Activated CD4-positive, alpha-beta T cell treated with anti-CD3 and anti-CD28 coated beads for 36 hours (primary cell): ENCODE measurements at regions not wholly inside any gene's neighbourhood (a gene's known extent, or its start where the extent isn't known, plus 50 kb on each side); places are given as distances from the start of the nearest gene placed in this dataset.

Experiments
- ATAC-seq: fragments of 200-7000 bp; cut with Tn5 transposase; one replicate; pipeline ENCODE4 v1.10.0; 2021; ENCODE audit warnings: mild to moderate bottlenecking, moderate library complexity
- CTCF ChIA-PET: fragments of 350-600 bp; sonication (Branson Sonifier 250); formaldehyde crosslinking; loops from one replicate; lab custom pipeline; 2021; ENCODE audit warnings: antibody characterized with exemption; lab: Charles Lee
- POLR2A ChIA-PET: fragments of 350-600 bp; sonication (Branson Sonifier 250); formaldehyde crosslinking; loops from one replicate; lab custom pipeline; 2021; ENCODE audit warnings: antibody characterized with exemption, inconsistent platforms; lab: Charles Lee
- DNase-seq: peaks from one replicate; pipeline ENCODE4 v3.0.0-alpha.2; 2020
- H3K27ac Mint-ChIP-seq: one replicate; pipeline ENCODE4 v1.8.0; 2021; ENCODE audit warnings: mixed read lengths
- H3K27me3 Mint-ChIP-seq: one replicate; pipeline ENCODE4 v1.8.0; 2021; ENCODE audit warnings: mixed read lengths
- H3K36me3 Mint-ChIP-seq: one replicate; pipeline ENCODE4 v1.8.0; 2021; ENCODE audit warnings: low read depth, mixed read lengths
- H3K4me1 Mint-ChIP-seq: one replicate; pipeline ENCODE4 v1.8.0; 2021; ENCODE audit warnings: mixed read lengths
- H3K4me3 Mint-ChIP-seq: one replicate; pipeline ENCODE4 v1.8.0; 2021; ENCODE audit warnings: mild to moderate bottlenecking, moderate library complexity, mixed read lengths
- H3K9me3 Mint-ChIP-seq: one replicate; pipeline ENCODE4 v1.8.0; 2021; ENCODE audit warnings: low read depth, mixed read lengths
- intact Hi-C, 2 experiments: fragments of 100-400 bp; cut with DNase I in 1 of 2; cut with micrococcal nuclease in 1 of 2; formaldehyde crosslinking; loops; one replicate each; pipeline versions ENCODE4 v1.14.2 to v1.15.1; 2022 to 2024; cut with DNase I, micrococcal nuclease

DNA sequence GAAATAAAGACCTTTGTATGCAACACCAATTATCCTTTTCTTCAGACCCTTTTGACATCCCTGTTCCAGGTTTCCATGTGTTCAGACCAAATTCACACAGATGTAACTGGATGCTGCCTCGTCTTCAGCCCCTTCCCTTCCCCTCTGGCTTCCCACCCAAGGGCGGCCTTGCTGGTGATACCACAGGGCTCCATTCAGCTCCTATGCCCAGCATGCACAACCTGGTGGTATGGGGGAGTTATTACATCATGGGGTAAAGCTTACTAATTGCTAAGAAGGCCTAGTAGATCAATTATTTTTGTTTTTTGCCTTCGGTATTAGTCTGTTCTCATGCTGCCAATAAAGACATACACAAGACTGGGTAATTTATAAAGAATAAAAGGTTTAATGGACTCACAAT lies 317.0 kb upstream of the CXXC4 start:
- POLR2A ChIA-PET: no interaction called here
- DNase-seq (no peak), ATAC-seq (no peak)
- intact Hi-C loops: no loop called here
- H3K36me3 Mint-ChIP-seq: no peaks in the 10 kb centered on the region
- no peaks in the 10 kb centered on the region for H3K27me3 Mint-ChIP-seq
- CTCF ChIA-PET: interaction anchor here (0.5 kb wide), 1 partner anchor 466 kb away, joined by 3 read pairs; no protein-coding TSS in a partner anchor
- no peaks in the 10 kb centered on the region for H3K4me1 Mint-ChIP-seq
- H3K9me3 Mint-ChIP-seq: peaks cover 3% of the 10 kb centered on the region
- H3K27ac Mint-ChIP-seq: no peak overlapping the region
- H3K4me3 Mint-ChIP-seq: no peak overlapping the region

DNA sequence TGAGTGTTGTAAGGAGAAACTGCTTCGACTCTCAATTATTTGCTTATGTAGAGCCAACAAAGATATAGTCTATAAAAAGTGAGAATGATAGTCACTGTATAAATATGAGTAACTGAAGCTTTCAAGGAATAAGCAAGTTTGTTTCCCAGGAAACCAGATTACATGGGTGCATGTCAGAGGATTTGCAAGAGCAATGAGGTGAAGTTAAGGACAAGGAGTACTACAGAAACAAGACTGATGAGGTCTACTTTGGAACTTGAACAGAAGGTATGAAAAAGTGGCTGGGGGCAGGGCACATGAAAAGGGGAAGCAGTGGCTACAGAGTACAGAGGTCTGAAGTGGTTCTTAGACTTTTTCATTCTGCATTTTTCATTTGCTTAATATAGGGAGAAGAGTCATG lies 321.0 kb upstream of the CXXC4 start:
- ATAC-seq (no peak), DNase-seq (no peak)
- no peak overlapping the region for H3K4me3 Mint-ChIP-seq
- no peaks in the 10 kb centered on the region for H3K36me3 Mint-ChIP-seq
- ChIA-PET POLR2A (no interaction called here), CTCF (no interaction called here)
- no peak overlapping the region for H3K27ac Mint-ChIP-seq
- intact Hi-C loops: no loop called here
- H3K9me3 Mint-ChIP-seq: no peaks in the 10 kb centered on the region
- no peaks in the 10 kb centered on the region for H3K27me3 Mint-ChIP-seq
- no peaks in the 10 kb centered on the region for H3K4me1 Mint-ChIP-seq

DNA sequence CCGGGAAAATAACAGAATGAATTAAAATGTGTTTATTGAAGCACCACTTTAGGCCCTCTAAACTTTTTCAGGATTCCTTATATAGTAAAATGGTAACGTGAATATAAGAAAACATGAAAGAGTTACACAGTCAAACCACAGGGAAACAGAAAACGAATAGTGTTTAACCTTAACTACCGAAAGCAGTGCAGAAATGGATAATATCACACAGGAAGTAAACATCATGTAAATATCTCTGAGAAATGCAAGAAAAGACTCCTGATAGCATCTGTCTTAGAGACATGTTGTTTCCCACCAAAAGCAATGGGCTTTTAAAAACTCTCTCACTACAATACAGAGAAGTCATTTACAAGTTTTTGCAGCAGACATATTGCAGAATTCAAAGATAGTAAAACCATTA lies 323.9 kb upstream of the CXXC4 start:
- Mint-ChIP-seq H3K4me3 (no peak overlapping the region), H3K27me3 (no peaks in the 10 kb centered on the region), H3K36me3 (no peaks in the 10 kb centered on the region), H3K9me3 (no peaks in the 10 kb centered on the region), H3K27ac (no peak overlapping the region), H3K4me1 (no peaks in the 10 kb centered on the region)
- CTCF ChIA-PET: no interaction called here
- POLR2A ChIA-PET: no interaction called here
- ATAC-seq (no peak), DNase-seq (no peak)
- intact Hi-C loops: no loop called here

DNA sequence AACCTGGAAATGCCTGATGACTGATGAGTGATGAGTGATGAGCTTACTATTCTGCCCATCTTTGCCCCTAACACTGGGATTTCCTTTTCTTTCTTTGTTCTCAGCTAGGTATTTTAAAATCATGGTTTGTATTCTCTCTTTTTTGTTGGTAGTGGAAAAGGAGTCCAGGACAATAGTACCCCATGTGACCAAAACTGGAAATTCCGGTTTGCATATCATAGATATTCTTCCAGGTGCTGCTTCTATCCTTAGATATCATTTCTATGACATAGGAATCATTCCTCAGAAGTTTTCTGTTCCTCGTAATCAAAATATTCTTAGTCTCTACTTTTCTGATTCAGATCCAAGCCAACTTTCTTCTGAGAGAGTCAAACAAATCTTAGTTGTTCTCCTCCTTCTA lies 320.5 kb upstream of the TET2 start:
- no peak overlapping the region for H3K27ac Mint-ChIP-seq
- H3K9me3 Mint-ChIP-seq: no peaks in the 10 kb centered on the region
- ATAC-seq: no peak
- CTCF ChIA-PET: interaction anchor here (0.9 to 1.0 kb wide), 2 partner anchors 9 to 35 kb away, joined by 3 to 4 read pairs; no protein-coding TSS in a partner anchor
- DNase-seq: no peak
- POLR2A ChIA-PET: no interaction called here
- H3K36me3 Mint-ChIP-seq: no peaks in the 10 kb centered on the region
- no peaks in the 10 kb centered on the region for H3K4me1 Mint-ChIP-seq
- peaks cover 9% of the 10 kb centered on the region for H3K27me3 Mint-ChIP-seq
- H3K4me3 Mint-ChIP-seq: no peak overlapping the region
- intact Hi-C loops: no loop called here

DNA sequence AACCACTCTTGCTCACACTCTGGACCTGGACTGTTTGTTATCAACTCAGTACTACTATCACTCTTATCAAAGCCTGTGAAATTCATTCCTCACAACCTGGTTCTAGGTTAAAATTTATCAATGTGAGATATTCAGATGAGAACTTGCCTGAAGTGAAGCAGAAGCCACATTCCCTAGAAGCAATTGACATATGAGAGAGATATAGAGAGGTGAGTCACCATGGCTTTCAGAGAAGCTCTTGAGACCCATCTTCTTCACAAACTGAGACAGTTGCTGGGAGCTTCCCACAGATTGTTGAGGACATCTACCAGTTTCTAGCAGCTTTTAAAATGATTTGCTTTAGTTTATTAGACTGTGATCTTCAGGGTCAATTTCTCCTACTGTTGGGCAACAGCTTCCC lies 316.9 kb upstream of the TET2 start:
- H3K9me3 Mint-ChIP-seq: no peaks in the 10 kb centered on the region
- ATAC-seq: no peak
- H3K4me1 Mint-ChIP-seq: no peaks in the 10 kb centered on the region
- DNase-seq: no peak
- H3K27ac Mint-ChIP-seq: no peak overlapping the region
- no peaks in the 10 kb centered on the region for H3K36me3 Mint-ChIP-seq
- H3K4me3 Mint-ChIP-seq: no peak overlapping the region
- intact Hi-C loops: no loop called here
- ChIA-PET CTCF (no interaction called here), POLR2A (no interaction called here)
- H3K27me3 Mint-ChIP-seq: peaks cover 8% of the 10 kb centered on the region

DNA sequence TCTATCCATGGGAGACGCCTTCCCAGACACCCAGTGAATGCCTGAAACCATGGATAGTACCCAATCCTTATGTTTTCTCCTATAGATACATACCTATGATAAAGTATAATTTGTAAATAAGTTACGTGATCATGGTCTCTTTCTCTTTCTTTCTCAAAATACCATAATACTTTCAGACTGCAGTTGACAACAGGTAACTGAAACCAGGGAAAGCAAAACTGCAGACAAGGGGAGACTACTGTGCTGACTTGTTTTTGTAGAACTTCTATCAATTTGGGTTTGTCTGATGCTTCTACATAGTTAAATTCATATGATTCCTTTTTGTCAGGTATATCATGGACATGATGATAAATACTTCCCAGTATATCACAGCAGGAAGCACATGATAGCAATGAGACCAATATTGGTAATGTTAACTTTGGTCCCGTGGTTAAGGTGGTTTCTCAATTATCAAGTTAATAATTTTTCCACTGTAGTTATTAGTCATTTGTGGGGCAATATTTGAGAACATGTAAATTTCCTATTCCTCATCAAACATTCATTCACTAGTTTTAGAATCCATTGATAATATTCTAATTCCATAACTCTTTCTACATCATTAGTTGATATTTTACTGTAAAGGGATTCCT lies 298.0 kb upstream of the TET2 start:
- Mint-ChIP-seq H3K36me3 (no peaks in the 10 kb centered on the region), H3K4me3 (no peak overlapping the region), H3K27ac (no peak overlapping the region), H3K27me3 (no peaks in the 10 kb centered on the region), H3K9me3 (no peaks in the 10 kb centered on the region), H3K4me1 (no peaks in the 10 kb centered on the region)
- CTCF ChIA-PET: interaction anchor here (1.8 kb wide), 1 partner anchor 12 kb away, joined by 9 read pairs; no protein-coding TSS in a partner anchor
- POLR2A ChIA-PET: no interaction called here
- no peak for DNase-seq
- no peak for ATAC-seq
- intact Hi-C loops: no loop called here

DNA sequence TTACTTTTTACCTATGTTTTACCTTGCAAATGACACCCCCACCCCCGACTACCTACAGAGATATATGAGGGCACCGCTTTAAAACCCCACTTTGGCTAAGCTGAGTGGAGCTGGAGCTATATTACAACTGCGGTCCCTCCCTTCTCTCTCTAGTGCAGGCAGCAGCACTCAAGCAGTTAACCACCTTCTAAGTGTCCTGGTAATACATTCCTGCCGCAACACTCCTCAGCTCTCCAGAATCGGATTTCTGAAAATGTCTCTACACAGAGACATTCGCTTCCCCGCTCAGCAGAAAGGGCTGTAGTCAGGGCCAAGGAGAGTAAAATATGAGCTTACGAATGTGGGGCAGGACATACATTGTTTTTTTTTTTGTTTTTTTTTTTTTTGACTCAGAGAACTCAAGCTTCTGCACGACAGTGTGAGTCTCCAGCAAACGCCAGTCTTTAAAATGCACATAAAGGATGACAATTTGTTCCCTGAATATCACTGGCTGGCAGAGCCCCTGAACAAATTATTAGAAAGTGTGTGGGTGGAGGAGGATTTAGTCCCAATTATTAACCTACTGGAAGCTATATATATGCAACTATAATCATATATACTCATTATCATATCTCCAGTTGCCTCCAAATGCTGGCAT lies 287.0 kb upstream of the TET2 start:
- Mint-ChIP-seq H3K27me3 (no peaks in the 10 kb centered on the region), H3K36me3 (no peaks in the 10 kb centered on the region), H3K4me3 (no peak overlapping the region), H3K27ac (no peak overlapping the region), H3K9me3 (no peaks in the 10 kb centered on the region), H3K4me1 (no peaks in the 10 kb centered on the region)
- no peak for DNase-seq
- ChIA-PET POLR2A (interaction anchor here (0.7 kb wide), 1 partner anchor 24 kb away, joined by 3 read pairs; no protein-coding TSS in a partner anchor), CTCF (interaction anchor here (0.7 to 2.6 kb wide), 7 partner anchors 10 to 614 kb away, joined by 3 to 14 read pairs (median 8); partner anchors contain the start of gene PPA2)
- ATAC-seq: no peak
- intact Hi-C loops: loop anchor here in 1 of 2 experiments (2.0 to 5.0 kb wide), 2 partner anchors 167 to 792 kb away; no protein-coding TSS in a partner anchor

DNA sequence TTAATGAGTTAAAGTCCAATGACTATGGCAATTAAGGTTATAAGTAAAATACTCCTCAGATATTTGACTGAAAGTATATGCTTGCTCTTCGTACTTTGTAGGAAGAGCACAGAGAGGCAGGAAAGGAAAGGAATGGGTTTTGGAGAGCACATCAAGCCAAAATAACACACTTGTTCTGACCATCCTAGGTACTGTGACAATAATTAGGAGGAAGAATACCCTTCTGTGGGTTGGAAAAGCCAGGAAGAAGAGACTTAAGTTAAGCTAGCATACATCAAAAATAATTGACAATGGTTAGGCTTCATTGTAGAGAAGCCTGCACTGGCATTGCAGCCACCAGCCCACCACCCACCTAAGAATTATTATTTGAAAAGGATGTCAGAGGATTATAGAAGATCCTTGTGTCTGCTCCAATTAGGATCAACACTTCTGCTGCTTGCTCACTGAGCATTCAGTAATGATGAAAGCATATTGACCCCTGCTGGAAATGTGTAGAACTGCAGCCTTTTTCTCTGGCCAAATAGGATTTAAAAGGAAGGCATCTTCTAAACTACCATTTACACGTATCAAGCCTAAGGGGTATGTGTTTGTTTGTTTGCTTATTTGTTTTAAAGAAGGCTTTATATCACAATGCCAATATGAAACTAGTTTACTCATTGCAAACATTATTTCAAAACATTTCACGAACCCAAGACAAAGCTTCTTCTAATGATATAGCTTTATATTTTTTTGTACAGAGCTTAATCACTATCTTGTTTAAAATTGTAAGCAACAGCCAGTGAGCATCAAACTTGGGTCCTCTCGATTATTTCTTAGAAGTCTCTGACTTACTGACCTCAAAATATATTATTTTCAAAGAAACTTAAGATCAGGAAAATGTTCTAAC lies 286.2 kb upstream of the TET2 start:
- Mint-ChIP-seq H3K27ac (no peak overlapping the region), H3K36me3 (no peaks in the 10 kb centered on the region), H3K27me3 (no peaks in the 10 kb centered on the region), H3K4me1 (no peaks in the 10 kb centered on the region), H3K4me3 (no peak overlapping the region), H3K9me3 (no peaks in the 10 kb centered on the region)
- peak; percentile 62 for DNase-seq
- ChIA-PET POLR2A (interaction anchor here (0.7 kb wide), 1 partner anchor 24 kb away, joined by 3 read pairs; no protein-coding TSS in a partner anchor), CTCF (interaction anchor here (0.7 to 2.6 kb wide), 15 partner anchors 9 to 613 kb away, joined by 3 to 14 read pairs (median 3); partner anchors contain the start of gene PPA2)
- ATAC-seq: peak; percentile 44
- intact Hi-C loops: loop anchor here in 1 of 2 experiments (2.0 to 5.0 kb wide), 2 partner anchors 168 to 793 kb away; no protein-coding TSS in a partner anchor

DNA sequence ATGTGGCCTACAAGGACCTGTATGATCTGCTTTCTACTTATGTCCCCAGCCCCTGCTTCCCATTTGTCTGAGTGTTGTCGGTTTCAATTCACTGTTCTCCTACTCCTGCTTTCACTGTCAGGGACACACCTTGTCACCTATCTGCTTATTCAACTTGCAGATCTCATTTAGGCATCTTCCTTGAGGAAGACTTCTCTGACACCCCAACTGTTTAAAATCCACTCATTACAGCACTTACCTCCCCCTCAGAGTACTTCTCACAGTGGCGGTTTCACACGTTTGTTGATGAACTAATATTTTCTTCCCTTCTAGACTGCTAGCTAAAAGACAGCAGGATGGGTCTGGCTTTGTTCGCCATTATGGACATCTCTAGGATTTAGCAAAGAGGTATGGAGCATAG lies 279.9 kb upstream of the TET2 start:
- no peak for DNase-seq
- Mint-ChIP-seq H3K27ac (no peak overlapping the region), H3K4me1 (no peaks in the 10 kb centered on the region), H3K36me3 (no peaks in the 10 kb centered on the region), H3K9me3 (no peaks in the 10 kb centered on the region), H3K27me3 (peaks cover 8% of the 10 kb centered on the region), H3K4me3 (no peak overlapping the region)
- intact Hi-C loops: no loop called here
- ChIA-PET CTCF (interaction anchor here (0.9 kb wide), 1 partner anchor 11 kb away, joined by 3 read pairs; no protein-coding TSS in a partner anchor), POLR2A (no interaction called here)
- no peak for ATAC-seq

DNA sequence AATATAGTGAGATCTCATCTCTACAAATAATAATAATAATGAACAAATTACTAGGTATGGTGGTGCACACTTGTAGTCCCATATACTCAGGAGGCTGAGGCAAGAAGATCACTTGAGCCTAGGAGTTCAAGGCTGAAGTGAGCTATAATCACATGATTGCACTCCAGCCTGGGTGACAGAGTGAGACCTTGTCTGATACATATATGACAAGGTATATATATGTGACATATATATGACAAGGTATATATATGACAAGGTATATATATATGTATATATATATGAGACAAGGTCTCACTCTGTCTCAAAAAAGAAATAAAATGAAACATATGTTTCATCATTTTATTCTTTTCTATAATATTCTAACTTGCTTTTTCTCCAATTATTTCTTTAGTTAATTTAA lies 278.1 kb upstream of the TET2 start:
- CTCF ChIA-PET: no interaction called here
- ATAC-seq (no peak), DNase-seq (no peak)
- intact Hi-C loops: no loop called here
- POLR2A ChIA-PET: no interaction called here
- Mint-ChIP-seq H3K9me3 (no peaks in the 10 kb centered on the region), H3K4me3 (no peak overlapping the region), H3K27me3 (peaks cover 10% of the 10 kb centered on the region), H3K36me3 (no peaks in the 10 kb centered on the region), H3K4me1 (no peaks in the 10 kb centered on the region), H3K27ac (no peak overlapping the region)

DNA sequence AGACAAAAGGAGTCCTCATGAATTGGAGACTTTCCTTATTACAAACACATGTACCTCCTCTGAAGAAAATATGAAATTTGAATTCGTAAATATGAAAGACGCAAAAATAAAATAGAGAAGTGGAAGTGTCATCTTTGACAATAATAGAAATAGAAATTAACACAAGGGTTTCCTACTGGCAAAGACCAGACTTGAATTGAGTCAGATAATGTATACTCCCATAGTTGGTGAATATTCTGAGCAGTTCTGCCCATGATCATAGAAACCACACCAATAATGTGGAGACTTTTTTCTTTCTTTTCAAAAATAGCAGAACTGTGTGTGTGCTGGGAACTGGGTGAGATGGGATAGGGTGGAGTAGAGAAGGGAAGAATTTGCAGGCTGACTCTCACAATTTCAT lies 277.7 kb upstream of the TET2 start:
- Mint-ChIP-seq H3K4me3 (no peak overlapping the region), H3K36me3 (no peaks in the 10 kb centered on the region), H3K9me3 (no peaks in the 10 kb centered on the region), H3K27ac (no peak overlapping the region), H3K4me1 (no peaks in the 10 kb centered on the region), H3K27me3 (peaks cover 10% of the 10 kb centered on the region)
- CTCF ChIA-PET: no interaction called here
- DNase-seq: no peak
- POLR2A ChIA-PET: no interaction called here
- ATAC-seq: no peak
- intact Hi-C loops: no loop called here
